Erythroblast (primary cell): ENCODE measurements at regions not wholly inside any gene's neighbourhood (a gene's known extent, or its start where the extent isn't known, plus 50 kb on each side); places are given as distances from the start of the nearest gene placed in this dataset.

Source experiments
- GATA1 ChIP-seq: IDR thresholded peaks from 2 replicates; pipeline ENCODE4 v1.6.1; 2011; ENCODE audit warnings: low read depth, mild to moderate bottlenecking, control low read depth, low read length, moderate library complexity
- POLR2A ChIP-seq: IDR thresholded peaks from 2 replicates; pipeline ENCODE4 v1.6.1; 2011; ENCODE audit warnings: mild to moderate bottlenecking, low read length

DNA sequence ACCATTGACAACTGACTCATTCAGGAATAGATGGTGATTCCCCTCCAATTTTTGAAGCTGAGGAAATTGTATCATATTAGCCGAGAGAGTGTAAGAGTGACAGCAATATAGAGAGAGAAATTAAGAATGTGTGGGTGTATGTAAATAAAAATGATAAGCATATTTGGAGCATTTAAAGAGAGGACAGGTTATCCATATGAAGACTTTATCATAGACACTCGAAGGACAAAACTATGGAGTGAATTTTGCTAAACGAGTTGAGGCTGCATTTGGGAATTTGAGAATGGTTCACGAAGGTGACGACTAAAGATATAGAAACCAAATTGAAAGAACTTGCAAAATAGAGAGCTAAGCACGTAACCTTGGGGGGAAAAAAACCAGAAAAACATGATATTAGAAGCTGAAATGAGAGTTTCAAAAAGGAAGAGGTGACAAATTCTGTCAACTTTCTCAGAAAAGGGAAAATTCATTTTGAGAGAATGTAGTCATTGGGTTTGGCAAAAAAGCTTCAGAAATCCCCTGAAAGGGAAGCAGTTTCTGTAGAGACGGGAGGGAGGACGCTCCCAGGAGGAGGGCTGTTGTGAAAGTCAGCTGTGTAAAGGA is 129.7 kb downstream of the KCNJ2 start:
- TF ChIP-seq POLR2A (no peak), GATA1 (no peak)
